ENCODE measurements at regions not wholly inside any gene's neighbourhood (a gene's known extent, or its start where the extent isn't known, plus 50 kb on each side); places are given as distances from the start of the nearest gene placed in this dataset.
"Not testable (repeated sequence)": the region's sequence is repeated elsewhere in the genome, so short reads cannot be mapped to it uniquely, and the experiment has no call there.

- FAIRE-seq (no peak), ATAC-seq (no peak), DNase-seq (ENCODE audit: low read depth, low spot score) (no peak)
- SMC1A ChIA-PET (ENCODE audit: uncharacterized antibody, unreplicated experiment), result interaction anchor here (2.0 kb wide), 1 partner anchor 20 kb away, joined by 9 read pairs; no protein-coding TSS in a partner anchor
- intact Hi-C loops (cut with micrococcal nuclease; ENCODE audit: unreplicated experiment) (loop anchor here (5.0 kb wide), 2 partner anchors 34 to 84 kb away; partner anchors contain the start of gene ADA2), in situ Hi-C loops (cut with MboI) (no loop called here)
- Histone ChIP-seq H3K4me2 (ENCODE audit: control insufficient read depth, insufficient read depth) (no peak overlapping the region), H3K4me1 (ENCODE audit: control insufficient read depth, insufficient read depth, low read length) (peaks cover 21% of the 10 kb centered on the region), H3K4me3 (no peak overlapping the region), H4K20me1 (ENCODE audit: control insufficient read depth, insufficient read depth) (no peaks in the 10 kb centered on the region), H3K79me2 (ENCODE audit: control insufficient read depth, insufficient read depth, low read length) (no peaks in the 10 kb centered on the region), H3K27ac (ENCODE audit: control insufficient read depth, insufficient read depth) (no peak overlapping the region), H3K27me3 (replicated peaks in 1 of 2; ENCODE audit: control insufficient read depth in 2 of 2, insufficient read depth in 2 of 2, low read length in 1 of 2) (no peaks in the 10 kb centered on the region), H3K36me3 (ENCODE audit: control insufficient read depth in 2 of 2, insufficient read depth in 2 of 2, low read length in 1 of 2) (no peaks in the 10 kb centered on the region), H3K9me3 (replicated peaks; ENCODE audit: control insufficient read depth, insufficient read depth, low read length) (no peaks in the 10 kb centered on the region; the same call in 2 of the 3 replicates), H2AFZ (ENCODE audit: control insufficient read depth, low read depth, low read length) (no peak overlapping the region), H3K9ac (ENCODE audit: control insufficient read depth, insufficient read depth, low read length) (no peak overlapping the region)
- CTCF ChIA-PET, result interaction anchor here (0.6 to 2.1 kb wide), 2 partner anchors 12 to 99 kb away, joined by 3 to 8 read pairs; no protein-coding TSS in a partner anchor
- no peak for TF ChIP-seq USF1 (IDR thresholded peaks at IDR 0.05; ENCODE audit: borderline replicate concordance, extremely low read length, insufficient read depth, low read depth, low read length)
- no peak for TF ChIP-seq ZSCAN29 (IDR thresholded peaks at IDR 0.05)
- no peak for TF ChIP-seq RAD51 (IDR thresholded peaks at IDR 0.05)
- no peak for TF ChIP-seq ZNF207 (IDR thresholded peaks at IDR 0.05; ENCODE audit: borderline replicate concordance)
- RAD21 ChIA-PET (ENCODE audit: unreplicated experiment), result no interaction called here
- WGBS (ENCODE audit: insufficient coverage, insufficient replicate concordance, low lambda C conversion rate, missing lambda C conversion rate), result 75% methylated on average over 2 of the region's 2 CpGs
- POLR2A ChIA-PET, result no interaction called here
- BruUV-seq (replicated peaks), result no TSS peak
Observed at GRCh38 chr22:17300926-17301325, 68.3 kb upstream of the CECR2 start.

GRCh38 chr22:17298805-17299502, 70.3 kb upstream of the CECR2 start:
- H2AFZ ChIP-seq (ENCODE audit: control insufficient read depth, low read depth, low read length); H3K27ac ChIP-seq (ENCODE audit: control insufficient read depth, insufficient read depth); POLR2A ChIA-PET; BruUV-seq (replicated peaks); H3K36me3 ChIP-seq (ENCODE audit: control insufficient read depth in 2 of 2, insufficient read depth in 2 of 2, low read length in 1 of 2); H3K9me3 ChIP-seq (replicated peaks; ENCODE audit: control insufficient read depth, insufficient read depth, low read length); H4K20me1 ChIP-seq (ENCODE audit: control insufficient read depth, insufficient read depth); H3K4me3 ChIP-seq; H3K79me2 ChIP-seq (ENCODE audit: control insufficient read depth, insufficient read depth, low read length); H3K9ac ChIP-seq (ENCODE audit: control insufficient read depth, insufficient read depth, low read length); H3K4me2 ChIP-seq (ENCODE audit: control insufficient read depth, insufficient read depth); in situ Hi-C loops (cut with MboI); FAIRE-seq; ATAC-seq; DNase-seq (ENCODE audit: low read depth, low spot score); H3K27me3 ChIP-seq (replicated peaks in 1 of 2; ENCODE audit: control insufficient read depth in 2 of 2, insufficient read depth in 2 of 2, low read length in 1 of 2); H3K4me1 ChIP-seq (ENCODE audit: control insufficient read depth, insufficient read depth, low read length): not testable (repeated sequence)
- CTCF ChIA-PET, result interaction anchor here (0.8 to 2.1 kb wide), 3 partner anchors 11 to 122 kb away, joined by 3 to 10 read pairs (median 3); no protein-coding TSS in a partner anchor
- SMC1A ChIA-PET (ENCODE audit: uncharacterized antibody, unreplicated experiment), result interaction anchor here (1.3 to 1.9 kb wide), 3 partner anchors 9 to 12 kb away, joined by 4 to 10 read pairs (median 4); no protein-coding TSS in a partner anchor
- RAD21 ChIA-PET (ENCODE audit: unreplicated experiment), result interaction anchor here (0.8 to 1.8 kb wide), 2 partner anchors 10 to 40 kb away, joined by 3 to 6 read pairs; no protein-coding TSS in a partner anchor
- intact Hi-C loops (cut with micrococcal nuclease; ENCODE audit: unreplicated experiment), result loop anchor here (1.0 kb wide), 1 partner anchor 10 kb away; no protein-coding TSS in a partner anchor
- 66% methylated on average over 7 of the region's 7 CpGs for WGBS (ENCODE audit: insufficient coverage, insufficient replicate concordance, low lambda C conversion rate, missing lambda C conversion rate)

All from GM12878 (cell line).